GM21447 (cell line): ENCODE measurements at regions not wholly inside any gene's neighbourhood (a gene's known extent, or its start where the extent isn't known, plus 50 kb on each side); places are given as distances from the start of the nearest gene placed in this dataset.

Experiments used
- ATAC-seq: cut with Tn5 transposase; IDR thresholded peaks from one replicate; pipeline ENCODE4 v1.9.1; 2021; ENCODE audit not compliant: unreplicated experiment

DNA sequence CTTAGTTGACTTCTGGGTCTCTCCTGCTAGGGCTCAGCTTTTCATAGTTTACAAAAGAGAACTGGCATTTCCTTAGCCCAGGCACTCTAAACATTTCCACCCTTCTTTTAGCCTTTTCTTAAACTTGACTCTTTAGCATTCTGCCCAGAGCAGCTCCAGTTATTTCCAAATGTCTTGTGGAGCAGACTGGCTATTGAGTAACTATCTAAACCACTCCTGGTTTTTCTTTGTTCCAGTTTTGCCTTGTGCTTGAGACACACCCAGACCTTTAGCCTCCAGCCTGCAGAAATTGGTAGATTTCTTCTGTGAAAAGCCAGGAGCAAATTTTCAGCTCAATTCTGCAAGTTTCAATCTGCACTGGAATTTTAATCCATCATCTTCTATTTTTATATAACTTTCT is 1813.1 kb downstream of the OLFM4 start:
- no peak for ATAC-seq

DNA sequence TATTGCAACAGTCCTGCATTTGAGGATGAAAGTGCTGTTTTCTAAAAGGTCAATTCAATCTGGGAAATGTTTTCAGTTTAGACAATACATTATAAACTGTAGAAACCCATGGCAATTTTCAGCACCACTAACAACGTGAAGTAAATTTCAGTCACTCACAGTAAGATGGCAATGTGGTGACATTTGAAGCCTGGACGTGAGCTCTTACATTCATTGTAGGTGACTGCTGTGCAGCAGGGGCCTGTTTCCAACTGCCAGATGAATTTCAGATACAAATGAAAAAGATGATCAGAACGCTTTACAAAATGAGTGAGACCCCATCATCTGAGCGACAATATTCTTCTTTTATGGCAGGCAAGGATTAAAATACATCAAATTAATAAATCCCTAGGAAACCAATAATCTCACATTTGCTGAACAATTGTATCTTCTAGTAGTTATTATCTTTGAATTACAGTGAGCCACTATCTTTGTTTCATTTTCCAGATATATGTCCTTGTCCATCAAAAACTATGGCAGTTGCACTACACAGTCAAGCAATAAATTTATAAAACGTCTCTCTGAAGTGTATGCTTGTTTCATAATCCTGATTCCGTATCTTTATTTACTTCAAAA is 1816.8 kb downstream of the OLFM4 start:
- ATAC-seq, result no peak

DNA sequence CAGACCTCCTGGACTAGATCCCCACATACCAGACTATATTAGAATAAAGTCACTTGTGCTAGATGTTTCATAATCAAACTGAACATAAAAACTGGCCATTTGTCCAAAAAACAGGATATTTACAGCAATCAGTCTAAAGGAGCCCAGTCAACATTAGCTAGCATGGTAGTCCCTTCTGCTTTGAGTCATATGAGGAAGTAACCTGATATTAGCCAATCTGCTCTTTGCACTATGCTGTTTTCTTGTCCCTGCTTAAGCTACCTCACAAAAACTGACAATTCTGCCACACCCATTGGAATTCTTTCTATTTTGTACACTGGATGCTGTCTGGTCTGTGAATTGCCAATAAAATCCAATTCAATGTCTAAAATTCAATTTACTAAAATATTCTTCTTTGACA is 1824.2 kb downstream of the OLFM4 start:
- no peak for ATAC-seq

DNA sequence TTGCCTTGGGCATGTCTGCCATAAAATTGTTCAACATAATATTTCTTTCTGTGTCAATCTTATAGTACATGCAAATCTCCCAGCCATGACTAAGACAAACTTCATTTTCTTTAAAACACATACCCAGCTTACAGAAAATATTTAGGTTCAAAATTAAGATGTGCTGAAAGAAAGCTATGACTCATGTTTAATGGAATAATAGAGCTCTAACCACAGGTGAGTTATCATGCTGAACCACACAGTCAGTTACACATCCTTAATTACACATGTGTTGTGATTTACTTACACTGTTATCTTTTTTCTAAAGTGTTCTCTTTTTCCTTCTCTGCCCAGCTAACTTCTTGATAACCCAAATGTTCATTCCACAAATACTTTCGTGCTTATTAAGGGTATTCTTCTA is 1831.2 kb downstream of the OLFM4 start:
- no peak for ATAC-seq

DNA sequence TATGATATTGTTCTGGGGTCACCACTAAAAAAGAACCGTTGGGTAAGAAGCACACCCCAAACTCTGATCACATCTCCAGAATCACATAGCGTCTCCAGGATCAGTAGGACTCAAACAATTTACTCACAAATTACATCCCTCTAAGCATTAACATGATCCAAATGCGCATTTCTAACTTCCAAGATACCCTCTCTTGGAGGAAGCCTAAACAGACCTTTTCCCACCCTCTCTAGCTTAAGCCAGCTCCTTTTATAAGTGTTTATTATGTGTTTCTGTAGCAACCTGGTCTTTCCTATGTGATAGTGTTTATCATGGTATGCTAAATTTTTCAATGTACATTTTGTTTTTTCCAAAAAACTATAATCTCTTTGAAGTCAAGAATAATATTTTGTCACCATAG is 1846.5 kb downstream of the OLFM4 start:
- ATAC-seq, result no peak

DNA sequence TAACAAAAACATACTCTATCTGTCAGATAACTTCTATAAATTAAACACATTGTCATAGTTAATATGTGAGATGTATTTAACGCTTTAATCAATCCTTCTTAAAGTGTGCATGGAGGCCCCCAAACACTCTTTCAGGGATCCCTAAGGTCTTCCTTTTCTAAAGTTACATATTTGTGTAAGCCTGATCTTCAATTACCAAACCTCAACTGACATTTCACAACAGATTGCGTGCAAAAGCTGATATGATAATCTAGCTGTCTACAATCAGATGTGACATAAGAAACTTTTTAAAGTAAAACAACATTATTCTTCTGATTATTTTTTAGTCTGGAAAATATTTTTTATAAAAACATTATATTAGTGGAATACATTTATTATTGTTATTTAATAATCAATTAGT is 1850.4 kb downstream of the OLFM4 start:
- ATAC-seq, result no peak

DNA sequence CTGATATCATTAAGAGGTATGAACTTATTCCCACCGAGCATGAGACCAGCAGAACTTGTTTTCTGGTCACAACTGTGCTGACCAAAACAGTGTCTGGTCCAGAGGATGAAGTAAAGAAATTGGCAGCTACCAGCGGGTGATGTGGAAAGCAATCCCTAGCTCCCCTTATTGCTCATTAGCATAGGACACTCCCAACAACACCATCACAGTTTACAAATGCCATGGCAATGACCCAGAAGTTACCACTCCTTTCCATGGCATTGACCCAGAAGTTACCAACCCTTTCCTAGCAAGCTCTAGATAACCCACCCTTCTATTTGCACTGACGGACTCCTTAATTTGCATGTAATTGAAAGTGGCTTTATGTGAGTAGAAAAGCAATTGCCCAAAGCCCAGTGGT is 1856.1 kb downstream of the OLFM4 start:
- ATAC-seq, result no peak

DNA sequence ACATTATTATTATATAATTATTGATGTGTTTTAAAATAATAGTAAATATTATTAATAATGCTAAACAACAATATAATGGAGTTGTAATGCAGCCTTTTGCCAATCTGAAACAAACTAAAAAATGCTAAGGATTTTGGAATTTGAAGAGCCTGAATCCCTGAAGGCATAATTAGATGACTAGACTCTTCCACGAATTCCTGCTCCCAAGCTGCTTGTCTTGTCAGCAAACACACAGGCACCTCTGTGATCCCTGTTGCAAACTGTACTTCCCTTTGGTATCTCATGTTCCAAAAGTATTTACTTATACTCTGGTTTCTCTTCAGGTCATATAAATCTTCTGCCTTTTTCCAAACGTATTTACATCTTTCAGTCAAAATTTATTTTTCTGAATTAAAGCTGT is 1862.4 kb downstream of the OLFM4 start:
- no peak for ATAC-seq

DNA sequence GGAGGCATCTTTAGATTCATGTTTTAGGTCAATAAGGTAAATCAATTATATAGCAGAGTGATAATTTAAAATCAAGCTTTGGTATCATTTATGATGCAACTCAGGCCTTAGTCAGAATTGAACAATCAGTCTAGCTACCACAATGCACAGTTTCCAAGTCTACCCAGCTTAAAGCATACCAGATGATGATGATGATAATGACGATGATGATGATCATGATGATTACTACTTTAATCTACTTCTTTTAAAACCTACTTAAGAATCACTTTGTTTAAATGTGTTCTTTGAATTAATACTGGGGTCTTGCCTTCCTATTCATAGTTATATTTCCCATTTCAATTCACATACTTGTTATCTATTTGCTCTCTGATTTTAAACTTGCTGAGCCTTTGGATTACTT is 1872.7 kb downstream of the OLFM4 start:
- ATAC-seq, result no peak

DNA sequence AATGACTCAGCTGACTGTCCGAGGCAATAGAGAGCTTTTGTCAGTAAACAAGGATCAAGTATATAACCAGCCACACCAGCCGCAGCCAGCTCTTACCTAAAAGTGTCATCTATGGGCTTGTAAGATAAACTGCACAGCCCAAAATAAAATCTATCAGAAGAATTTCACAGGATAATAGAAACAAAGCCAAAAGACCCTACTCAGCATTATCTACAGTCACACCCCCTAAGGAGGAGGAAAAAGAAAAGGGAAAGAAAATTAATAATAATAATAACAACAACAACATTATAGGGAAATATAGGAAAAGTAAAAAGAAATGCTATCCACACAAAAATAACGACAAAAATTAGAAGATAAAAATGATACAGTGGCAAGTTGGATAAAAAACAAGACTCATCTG is 1883.8 kb downstream of the OLFM4 start:
- no peak for ATAC-seq

DNA sequence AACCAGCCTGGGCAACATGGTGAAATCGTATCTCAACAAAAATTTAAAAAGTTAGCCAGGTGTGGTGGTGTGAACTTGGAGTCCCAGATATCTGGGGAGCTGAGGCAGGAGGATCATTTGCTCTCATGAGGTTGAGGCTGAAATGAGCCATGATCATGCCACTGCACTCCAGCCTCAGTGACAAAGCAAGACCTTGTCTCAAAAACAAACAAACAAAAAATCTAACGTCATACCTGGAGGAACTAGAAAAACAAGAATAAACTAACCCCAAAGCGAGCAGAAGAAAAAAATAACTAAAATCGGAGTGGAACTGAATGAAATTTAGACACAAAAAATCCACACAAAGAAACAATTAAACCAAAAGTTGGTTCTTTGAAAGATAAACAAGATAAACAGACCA is 1885.1 kb downstream of the OLFM4 start:
- no peak for ATAC-seq

DNA sequence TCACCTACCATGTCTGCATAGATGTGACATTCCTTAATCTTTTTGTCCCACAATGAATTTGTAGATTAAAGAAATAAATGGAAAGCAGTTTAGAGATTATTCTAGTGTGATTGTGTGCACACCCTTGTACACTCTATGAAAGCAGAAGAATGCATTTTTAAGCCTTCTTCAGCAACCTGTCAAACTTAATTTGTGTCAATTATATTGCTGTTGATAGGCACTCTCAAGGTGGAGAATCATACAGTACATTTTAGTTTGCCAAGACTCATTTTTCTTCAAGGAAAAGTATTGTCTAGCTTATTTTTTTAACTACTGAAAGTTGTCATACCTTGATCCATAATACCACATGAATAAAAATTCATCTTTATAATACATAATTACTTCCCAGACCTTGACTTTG is 1898.9 kb downstream of the OLFM4 start:
- ATAC-seq, result no peak

DNA sequence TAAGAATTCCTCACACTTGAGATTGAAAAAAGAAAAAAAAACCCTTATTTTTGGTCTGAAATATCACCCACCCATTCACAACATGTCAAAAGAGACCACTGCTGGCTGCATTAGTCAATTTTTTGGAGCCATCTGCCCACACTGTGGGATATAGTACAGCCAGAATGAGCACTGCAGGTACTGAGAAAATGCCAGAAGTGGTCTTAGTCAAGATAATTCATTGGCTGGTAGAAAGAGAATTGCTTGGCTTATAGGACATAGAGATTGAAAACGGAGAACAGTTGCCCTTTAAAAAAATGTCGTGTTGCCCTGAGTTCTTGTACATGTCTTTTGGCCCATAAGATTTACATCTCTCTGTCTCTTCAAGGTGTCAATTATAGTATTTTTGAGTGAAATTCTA is 1899.5 kb downstream of the OLFM4 start:
- ATAC-seq, result no peak

DNA sequence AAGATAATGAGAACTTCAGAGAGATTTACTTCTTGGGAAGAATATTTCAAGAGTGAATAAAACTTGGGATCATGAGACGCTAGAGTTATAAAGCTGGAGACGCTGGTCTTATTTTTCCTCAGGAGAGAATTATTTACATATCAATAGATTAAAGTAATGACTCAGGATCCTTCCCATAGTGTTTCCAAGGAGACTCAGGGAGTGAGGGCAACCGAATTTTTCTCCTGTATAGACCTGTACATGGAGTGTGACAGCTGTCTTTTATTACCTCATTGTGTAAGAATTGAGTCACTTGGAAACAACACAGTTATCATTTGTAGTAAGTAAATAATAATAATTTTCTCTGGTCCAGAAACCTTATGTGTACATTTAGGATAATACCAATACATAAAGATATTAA is 1905.5 kb downstream of the OLFM4 start:
- no peak for ATAC-seq

DNA sequence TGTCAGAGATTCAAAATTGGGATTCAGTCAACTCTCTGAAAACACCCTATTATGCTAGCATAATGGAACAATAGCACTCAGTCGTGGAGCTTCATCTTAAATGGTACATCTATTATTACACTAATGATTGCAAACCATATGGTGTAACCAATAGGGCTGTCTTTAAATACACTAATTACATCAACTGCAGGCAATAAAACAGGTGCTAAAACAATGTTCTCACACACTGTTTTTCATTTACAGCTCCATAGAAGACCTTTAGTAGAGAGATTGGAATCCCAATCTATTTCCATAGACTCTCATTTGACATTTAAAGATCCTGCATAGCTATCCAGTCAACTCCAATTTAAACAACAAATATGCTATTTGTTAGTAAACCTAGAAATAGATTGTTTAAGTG is 1917.4 kb downstream of the OLFM4 start:
- no peak for ATAC-seq

DNA sequence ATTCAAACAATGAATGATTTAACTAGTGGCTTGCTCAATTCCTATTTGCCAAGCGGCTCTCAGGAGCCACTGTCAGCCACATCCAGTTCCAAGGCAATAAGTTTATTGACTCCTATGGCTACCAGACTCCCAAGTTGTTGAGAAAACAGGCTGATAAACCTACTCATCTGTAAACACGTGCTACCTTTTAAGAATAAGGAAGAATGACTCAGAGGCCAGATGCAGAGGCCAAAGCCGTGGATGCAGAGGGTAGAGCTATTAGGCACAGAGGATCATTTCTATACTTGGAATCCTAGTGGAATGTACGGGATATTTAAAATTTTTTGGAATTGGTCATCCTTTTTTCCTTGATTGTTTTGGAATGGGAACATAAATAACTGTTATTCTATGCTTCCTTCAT is 1921.1 kb downstream of the OLFM4 start:
- no peak for ATAC-seq

DNA sequence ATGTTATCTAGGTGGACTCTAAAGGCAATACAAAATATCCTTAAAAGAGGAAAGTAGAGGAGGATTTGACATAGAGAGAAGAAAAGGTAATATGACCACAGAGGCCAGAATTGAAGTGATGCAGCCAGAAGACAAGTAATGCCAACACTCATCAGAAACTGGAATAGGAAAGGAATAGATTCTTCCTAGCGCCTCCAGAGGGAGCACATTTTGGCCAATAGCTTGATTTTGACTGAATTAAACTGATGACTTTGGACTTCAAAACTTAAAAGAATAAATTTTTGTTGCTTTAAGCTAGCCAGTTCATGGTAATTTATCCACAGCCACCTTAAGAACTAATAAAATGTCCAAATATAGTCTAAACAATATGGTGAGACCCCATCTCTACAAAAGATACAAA is 1921.9 kb downstream of the OLFM4 start:
- ATAC-seq, result no peak

DNA sequence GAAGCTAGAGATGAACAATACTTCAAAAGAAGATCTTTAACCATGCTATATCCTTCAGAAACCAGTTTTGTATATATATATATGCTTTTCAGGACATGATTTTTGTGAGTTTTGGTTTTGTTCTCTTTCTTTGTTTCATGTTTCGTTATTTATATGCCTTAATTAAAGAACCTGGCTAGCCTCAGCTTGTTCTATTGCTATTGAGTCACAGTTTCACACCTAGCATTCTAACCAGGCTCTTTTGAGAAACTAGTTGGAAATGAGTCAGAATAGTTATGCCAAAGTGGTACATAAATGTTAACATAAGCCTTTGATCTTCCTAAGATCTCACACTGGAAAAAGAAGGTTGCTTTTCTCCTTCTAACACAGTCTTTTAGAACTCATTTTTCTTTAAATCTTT is 1925.2 kb downstream of the OLFM4 start:
- no peak for ATAC-seq

DNA sequence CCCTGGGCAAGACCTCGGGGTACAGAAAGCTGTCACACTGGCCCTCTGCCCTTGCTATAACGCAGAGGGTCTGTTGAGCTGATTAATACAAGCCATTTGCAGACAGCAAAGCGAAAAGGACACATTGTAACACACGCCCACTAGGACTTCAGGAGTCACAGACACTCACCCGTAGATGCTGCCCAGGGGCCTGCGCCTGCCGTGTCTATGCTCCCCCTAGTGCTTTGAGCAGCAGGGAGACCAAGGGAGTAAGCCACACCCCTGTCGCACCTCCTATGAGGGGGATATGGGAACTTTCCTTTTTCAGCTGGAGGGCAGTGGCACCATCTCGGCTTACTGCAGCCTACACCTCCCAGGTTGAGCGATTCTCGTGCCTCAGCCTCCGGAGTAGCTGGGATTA is 1930.2 kb downstream of the OLFM4 start:
- no peak for ATAC-seq

DNA sequence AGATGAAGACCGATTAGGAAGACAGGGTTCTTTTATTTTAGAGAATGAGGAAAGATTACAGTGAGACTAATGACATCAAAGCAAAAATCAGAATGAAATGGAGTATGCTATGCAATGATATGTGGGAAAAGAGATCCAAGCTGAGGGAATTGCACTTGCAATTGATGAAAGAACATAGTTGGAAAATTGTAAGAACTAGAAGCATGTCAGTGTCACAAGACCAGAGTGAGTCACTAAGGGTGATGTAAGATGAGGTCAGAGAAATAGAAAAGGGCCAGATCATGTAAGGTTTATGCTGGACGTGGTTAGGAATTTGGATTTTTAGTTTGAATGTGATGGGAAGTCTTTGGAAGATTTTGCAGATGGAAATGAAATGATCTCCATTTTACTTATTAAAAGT is 1937.3 kb downstream of the OLFM4 start:
- ATAC-seq, result no peak

DNA sequence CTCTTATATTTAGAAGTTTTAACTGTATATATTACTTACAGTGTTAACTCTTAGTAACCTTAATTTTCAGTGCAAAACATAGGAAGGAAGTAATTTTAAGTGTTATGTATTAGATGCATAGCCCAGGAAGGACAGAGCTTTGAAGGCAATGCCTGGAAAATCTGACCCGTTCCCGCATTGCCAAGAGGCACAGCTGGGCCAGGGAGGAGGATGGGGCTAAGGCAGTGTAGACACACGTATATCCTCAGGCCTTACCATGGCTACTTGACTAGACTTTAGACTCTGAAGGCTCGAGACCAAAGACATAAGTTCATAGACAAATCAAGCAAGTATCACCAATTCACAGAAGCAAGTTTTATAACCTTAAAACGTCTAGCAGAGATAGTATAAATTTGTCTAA is 1944.2 kb downstream of the OLFM4 start:
- no peak for ATAC-seq

DNA sequence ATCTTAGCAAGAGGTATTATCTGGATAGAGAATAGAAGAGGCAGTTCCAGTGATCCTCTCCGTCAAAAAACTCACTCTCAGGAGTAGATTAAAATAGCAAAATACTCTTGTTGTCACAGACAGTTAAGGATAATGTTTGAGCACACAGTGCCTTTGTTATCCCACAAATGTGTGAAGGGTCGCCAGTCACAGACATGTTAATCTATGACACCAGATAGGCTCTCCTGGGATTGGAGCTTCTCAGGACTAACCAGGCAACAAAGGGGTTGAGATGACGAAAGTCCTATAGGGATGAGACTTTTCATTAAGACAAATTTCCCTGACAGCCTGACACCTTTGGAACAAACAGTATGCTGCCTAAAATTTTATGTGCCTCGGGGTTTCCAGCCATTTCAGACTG is 1947.1 kb downstream of the OLFM4 start:
- ATAC-seq, result no peak

DNA sequence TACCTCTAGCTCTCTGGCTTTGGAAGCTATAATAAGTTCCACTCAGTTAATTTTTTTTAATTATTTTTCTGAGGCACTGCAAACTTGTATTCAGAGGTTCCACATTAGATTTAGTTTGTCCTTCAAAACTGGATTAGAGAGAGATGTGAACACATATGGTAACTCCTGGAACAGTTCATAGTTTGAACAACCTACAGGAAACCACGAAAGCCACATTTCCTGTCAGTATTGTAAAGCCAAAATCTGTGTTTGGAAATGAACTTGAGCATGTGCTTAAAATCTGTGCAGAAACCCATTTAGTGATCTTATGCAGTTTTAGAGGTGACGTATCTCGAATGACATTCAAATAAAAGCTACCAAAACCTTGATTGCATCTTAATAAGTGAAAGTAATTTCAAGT is 1952.0 kb downstream of the OLFM4 start:
- no peak for ATAC-seq

DNA sequence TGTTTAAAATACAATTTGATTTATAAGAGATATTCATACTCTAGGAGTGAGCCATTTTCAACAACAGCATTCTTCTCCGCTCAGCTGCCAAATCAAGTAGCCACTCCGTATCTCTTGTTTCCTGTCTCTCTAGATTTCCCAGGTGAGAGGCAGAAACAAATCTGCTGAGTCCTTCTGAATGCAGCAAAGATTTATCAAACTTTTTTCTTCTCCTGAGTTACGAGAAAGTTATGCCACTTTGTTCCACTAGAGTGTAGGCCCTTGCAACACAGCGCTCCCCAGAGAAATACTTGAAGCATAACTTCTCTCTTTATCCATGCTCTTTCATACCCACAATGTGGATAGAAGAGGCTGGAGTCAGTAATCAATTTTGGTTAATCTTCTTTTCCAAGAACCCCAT is 1960.8 kb downstream of the OLFM4 start:
- ATAC-seq, result no peak
